ENCODE measurements at regions not wholly inside any gene's neighbourhood (a gene's known extent, or its start where the extent isn't known, plus 50 kb on each side); places are given as distances from the start of the nearest gene placed in this dataset.

DNA sequence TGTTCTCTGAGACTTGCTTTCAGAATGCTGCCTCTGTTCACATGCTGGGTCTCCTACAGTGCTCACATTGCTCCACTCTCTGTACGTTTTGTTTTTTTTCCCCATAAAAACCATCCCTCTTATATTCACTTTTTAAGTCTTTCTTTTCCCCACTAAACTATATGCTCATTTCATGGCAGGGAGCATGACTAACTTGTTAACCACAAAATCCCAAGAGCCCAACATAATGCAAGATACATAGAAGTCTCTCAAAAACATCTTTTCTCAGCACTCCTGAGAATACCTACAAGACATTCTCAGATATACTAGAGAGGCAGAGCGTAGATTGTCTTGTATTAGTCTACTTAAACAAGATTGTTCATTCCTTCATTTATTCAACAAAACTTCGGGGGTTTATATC, 73.3 kb downstream of the FAM76B start:
- TF ChIP-seq, protein P1, sequence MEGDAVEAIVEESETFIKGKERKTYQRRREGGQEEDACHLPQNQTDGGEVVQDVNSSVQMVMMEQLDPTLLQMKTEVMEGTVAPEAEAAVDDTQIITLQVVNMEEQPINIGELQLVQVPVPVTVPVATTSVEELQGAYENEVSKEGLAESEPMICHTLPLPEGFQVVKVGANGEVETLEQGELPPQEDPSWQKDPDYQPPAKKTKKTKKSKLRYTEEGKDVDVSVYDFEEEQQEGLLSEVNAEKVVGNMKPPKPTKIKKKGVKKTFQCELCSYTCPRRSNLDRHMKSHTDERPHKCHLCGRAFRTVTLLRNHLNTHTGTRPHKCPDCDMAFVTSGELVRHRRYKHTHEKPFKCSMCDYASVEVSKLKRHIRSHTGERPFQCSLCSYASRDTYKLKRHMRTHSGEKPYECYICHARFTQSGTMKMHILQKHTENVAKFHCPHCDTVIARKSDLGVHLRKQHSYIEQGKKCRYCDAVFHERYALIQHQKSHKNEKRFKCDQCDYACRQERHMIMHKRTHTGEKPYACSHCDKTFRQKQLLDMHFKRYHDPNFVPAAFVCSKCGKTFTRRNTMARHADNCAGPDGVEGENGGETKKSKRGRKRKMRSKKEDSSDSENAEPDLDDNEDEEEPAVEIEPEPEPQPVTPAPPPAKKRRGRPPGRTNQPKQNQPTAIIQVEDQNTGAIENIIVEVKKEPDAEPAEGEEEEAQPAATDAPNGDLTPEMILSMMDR (IDR thresholded peaks at IDR 0.05) = no peak
- TF ChIP-seq POLR2A (IDR thresholded peaks at IDR 0.05) = no peak

All from Peyer's patch (tissue), 4 donors.